Body of pancreas (tissue), 4 donors: ENCODE measurements at regions not wholly inside any gene's neighbourhood (a gene's known extent, or its start where the extent isn't known, plus 50 kb on each side); places are given as distances from the start of the nearest gene placed in this dataset.

Source experiments
- POLR2A ChIP-seq, 3 donors: fragments of 450-650 bp; IDR thresholded peaks; one replicate each; pipeline ENCODE4 v1.6.1; 2016; ENCODE audit warnings: antibody characterized with exemption in 3 of 3, mild to moderate bottlenecking in 2 of 3
- TF ChIP-seq, protein P1 (sequence below), 7 experiments: fragments of 450-650 bp in 4 of 7; fragments of 200-600 bp in 3 of 7; sonication (generic) in 3 of 7; IDR thresholded peaks; one replicate each; pipeline ENCODE4 v1.5.1; 2016 to 2019; ENCODE audit warnings: antibody characterized with exemption in 7 of 7

- TF ChIP-seq, protein P1, sequence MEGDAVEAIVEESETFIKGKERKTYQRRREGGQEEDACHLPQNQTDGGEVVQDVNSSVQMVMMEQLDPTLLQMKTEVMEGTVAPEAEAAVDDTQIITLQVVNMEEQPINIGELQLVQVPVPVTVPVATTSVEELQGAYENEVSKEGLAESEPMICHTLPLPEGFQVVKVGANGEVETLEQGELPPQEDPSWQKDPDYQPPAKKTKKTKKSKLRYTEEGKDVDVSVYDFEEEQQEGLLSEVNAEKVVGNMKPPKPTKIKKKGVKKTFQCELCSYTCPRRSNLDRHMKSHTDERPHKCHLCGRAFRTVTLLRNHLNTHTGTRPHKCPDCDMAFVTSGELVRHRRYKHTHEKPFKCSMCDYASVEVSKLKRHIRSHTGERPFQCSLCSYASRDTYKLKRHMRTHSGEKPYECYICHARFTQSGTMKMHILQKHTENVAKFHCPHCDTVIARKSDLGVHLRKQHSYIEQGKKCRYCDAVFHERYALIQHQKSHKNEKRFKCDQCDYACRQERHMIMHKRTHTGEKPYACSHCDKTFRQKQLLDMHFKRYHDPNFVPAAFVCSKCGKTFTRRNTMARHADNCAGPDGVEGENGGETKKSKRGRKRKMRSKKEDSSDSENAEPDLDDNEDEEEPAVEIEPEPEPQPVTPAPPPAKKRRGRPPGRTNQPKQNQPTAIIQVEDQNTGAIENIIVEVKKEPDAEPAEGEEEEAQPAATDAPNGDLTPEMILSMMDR (IDR thresholded peaks at IDR 0.05) = peak; percentile 61 to 91 (median 84)
- no peak for TF ChIP-seq POLR2A (IDR thresholded peaks at IDR 0.05)
Measured at GRCh38 chr4:128565565-128566186, 243.8 kb upstream of the JADE1 start.
